Type B pancreatic cell (in vitro differentiated cells): ENCODE measurements at regions not wholly inside any gene's neighbourhood (a gene's known extent, or its start where the extent isn't known, plus 50 kb on each side); places are given as distances from the start of the nearest gene placed in this dataset.

Source experiments
- DNase-seq: peaks from one replicate; pipeline ENCODE4 v3.0.0; 2021; ENCODE audit warnings: mixed read lengths; ENCODE audit not compliant: unreplicated experiment; ENCODE audit errors: extremely low spot score
- H3K27ac Mint-ChIP-seq: 2 replicates; pipeline ENCODE4 v1.8.0; 2021; ENCODE audit warnings: mild to moderate bottlenecking, mixed read lengths
- H3K27me3 Mint-ChIP-seq: 2 replicates; pipeline ENCODE4 v1.8.0; 2021; ENCODE audit warnings: mixed read lengths
- H3K36me3 Mint-ChIP-seq: 2 replicates; pipeline ENCODE4 v1.8.0; 2021; ENCODE audit warnings: mixed read lengths
- H3K4me1 Mint-ChIP-seq: one replicate; pipeline ENCODE4 v1.8.0; 2021; ENCODE audit warnings: mixed read lengths; ENCODE audit not compliant: unreplicated experiment
- H3K4me3 Mint-ChIP-seq: 2 replicates; pipeline ENCODE4 v1.8.0; 2021; ENCODE audit warnings: mild to moderate bottlenecking, mixed read lengths
- H3K9me3 Mint-ChIP-seq: 2 replicates; pipeline ENCODE4 v1.8.0; 2021; ENCODE audit warnings: mixed read lengths
- TF ChIP-seq, protein P1 (sequence below): fragments of 200-600 bp; sonication (generic); conservative IDR thresholded peaks from 2 replicates; pipeline ENCODE4 v1.5.0; 2021; ENCODE audit warnings: antibody characterized with exemption, mild to moderate bottlenecking

DNA sequence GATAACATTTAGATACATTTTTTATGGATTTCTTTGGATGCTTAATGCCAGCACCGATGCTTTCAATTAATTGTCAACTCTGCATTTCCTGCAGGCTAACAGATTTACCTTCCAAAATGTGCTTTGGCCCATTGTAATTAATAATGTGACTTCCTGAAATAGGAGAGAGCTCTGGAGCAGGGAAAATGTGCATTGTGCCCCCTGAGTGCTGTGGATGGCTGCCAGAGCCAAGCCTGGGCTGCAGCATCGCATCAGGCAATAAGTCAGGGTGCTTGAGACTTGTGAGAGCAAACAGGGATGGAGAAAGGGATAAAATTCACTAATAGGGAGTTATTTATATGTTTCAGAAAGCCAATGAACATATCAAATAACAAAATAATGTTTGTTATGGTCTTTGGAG, 133.8 kb downstream of the MOBP start:
- Mint-ChIP-seq H3K27me3 (no peaks in the 10 kb centered on the region), H3K9me3 (no peaks in the 10 kb centered on the region), H3K4me3 (no peak overlapping the region)

DNA sequence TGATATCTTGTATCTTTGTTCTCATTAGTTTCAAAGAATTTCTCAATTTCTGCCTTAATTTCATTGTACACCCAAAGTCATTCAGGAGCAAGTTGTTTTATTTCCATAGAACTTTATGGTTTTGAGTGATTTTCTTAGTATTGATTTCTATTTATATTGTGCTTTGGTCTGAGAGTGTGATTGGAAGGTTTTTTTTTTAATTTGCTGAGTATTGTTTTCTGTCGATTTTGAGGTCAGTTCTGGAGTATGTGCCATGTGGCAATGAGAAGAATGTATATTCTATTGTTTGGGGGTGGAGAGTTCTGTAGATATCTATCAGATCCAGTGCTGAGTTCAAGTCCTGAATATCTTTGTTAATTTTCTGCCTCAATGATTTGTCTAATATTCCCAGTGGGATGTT, 138.4 kb downstream of the MOBP start:
- H3K9me3 Mint-ChIP-seq = no peaks in the 10 kb centered on the region
- no peaks in the 10 kb centered on the region for H3K4me1 Mint-ChIP-seq
- H3K4me3 Mint-ChIP-seq = no peak overlapping the region
- DNase-seq = no peak
- TF ChIP-seq, protein P1, sequence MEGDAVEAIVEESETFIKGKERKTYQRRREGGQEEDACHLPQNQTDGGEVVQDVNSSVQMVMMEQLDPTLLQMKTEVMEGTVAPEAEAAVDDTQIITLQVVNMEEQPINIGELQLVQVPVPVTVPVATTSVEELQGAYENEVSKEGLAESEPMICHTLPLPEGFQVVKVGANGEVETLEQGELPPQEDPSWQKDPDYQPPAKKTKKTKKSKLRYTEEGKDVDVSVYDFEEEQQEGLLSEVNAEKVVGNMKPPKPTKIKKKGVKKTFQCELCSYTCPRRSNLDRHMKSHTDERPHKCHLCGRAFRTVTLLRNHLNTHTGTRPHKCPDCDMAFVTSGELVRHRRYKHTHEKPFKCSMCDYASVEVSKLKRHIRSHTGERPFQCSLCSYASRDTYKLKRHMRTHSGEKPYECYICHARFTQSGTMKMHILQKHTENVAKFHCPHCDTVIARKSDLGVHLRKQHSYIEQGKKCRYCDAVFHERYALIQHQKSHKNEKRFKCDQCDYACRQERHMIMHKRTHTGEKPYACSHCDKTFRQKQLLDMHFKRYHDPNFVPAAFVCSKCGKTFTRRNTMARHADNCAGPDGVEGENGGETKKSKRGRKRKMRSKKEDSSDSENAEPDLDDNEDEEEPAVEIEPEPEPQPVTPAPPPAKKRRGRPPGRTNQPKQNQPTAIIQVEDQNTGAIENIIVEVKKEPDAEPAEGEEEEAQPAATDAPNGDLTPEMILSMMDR = no peak
- no peaks in the 10 kb centered on the region for H3K27me3 Mint-ChIP-seq
- H3K36me3 Mint-ChIP-seq = no peaks in the 10 kb centered on the region
- no peak overlapping the region for H3K27ac Mint-ChIP-seq

More for the DNA sequence above, 133.8 kb downstream of the MOBP start:
- Mint-ChIP-seq H3K4me1 (no peaks in the 10 kb centered on the region), H3K36me3 (no peaks in the 10 kb centered on the region), H3K27ac (no peak overlapping the region)
- TF ChIP-seq, protein P1 = no peak
- no peak for DNase-seq

DNA sequence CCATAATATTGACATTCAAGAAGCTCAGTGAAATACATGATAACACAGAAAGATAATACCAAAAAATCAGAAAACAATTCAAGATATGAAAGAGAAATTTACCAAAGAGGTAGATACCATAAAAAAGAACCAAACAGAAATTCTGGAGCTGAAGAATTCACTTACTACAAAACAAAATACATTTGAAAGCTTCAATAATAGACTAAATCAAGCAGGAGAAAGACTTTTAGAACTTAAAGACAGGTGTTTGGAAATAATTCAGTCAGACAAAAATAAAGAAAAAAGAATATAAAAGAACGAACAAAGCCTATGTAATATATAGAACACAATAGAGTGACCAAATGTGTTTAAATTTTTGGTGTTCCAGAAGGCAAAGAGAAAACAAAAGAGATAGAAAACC, 158.7 kb downstream of the MOBP start:
- no peak overlapping the region for H3K4me3 Mint-ChIP-seq
- DNase-seq = no peak
- H3K9me3 Mint-ChIP-seq = peaks cover 8% of the 10 kb centered on the region
- H3K27ac Mint-ChIP-seq = no peak overlapping the region
- H3K4me1 Mint-ChIP-seq = no peaks in the 10 kb centered on the region
- TF ChIP-seq, protein P1 = no peak
- H3K27me3 Mint-ChIP-seq = peaks cover 14% of the 10 kb centered on the region
- H3K36me3 Mint-ChIP-seq = no peaks in the 10 kb centered on the region

DNA sequence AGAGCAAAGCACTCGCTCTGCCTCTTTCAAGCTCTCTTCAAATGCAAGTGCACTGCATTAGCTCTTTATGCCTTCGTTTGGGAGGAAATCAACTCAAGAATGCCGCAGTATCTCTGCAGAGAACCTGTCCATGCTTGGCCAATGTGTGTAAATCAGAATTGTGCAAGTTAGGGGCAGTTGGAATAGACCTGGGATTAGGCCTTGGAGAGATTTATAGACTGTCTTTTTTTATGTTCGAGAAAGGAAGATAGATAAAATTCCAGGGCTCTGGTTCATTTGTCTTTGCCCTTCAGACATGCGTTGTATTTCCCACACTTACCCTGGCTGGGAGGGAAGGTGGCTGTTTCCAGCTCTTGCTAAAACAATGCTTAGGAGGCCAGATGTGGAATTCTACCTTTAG, 163.7 kb downstream of the MOBP start:
- Mint-ChIP-seq H3K27me3 (peaks cover 5% of the 10 kb centered on the region), H3K27ac (no peak overlapping the region), H3K9me3 (peaks cover 1% of the 10 kb centered on the region), H3K4me3 (no peak overlapping the region), H3K4me1 (no peaks in the 10 kb centered on the region), H3K36me3 (no peaks in the 10 kb centered on the region)
- no peak for DNase-seq
- TF ChIP-seq, protein P1 = no peak

DNA sequence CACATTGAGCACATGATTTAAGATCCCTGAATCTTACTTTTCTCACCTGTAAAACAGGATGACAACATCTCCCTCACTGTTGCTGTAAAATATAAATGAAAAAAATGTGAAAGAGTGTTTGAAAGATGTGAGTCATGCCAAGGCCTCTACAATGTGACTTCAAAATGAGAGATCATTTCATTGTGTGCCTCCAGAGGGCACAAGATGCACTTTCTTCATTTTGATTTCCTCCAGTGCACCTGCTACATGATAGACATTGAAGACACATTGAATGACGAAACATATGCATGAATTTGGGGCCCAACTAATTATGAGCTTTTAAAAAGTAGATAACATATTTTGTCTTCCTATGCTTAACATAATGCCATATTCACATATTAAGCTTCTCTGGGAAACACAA, 170.3 kb downstream of the MOBP start:
- peaks cover 14% of the 10 kb centered on the region for H3K27me3 Mint-ChIP-seq
- TF ChIP-seq, protein P1 = no peak
- H3K9me3 Mint-ChIP-seq = no peaks in the 10 kb centered on the region
- H3K36me3 Mint-ChIP-seq = no peaks in the 10 kb centered on the region
- no peak for DNase-seq
- H3K4me1 Mint-ChIP-seq = no peaks in the 10 kb centered on the region
- H3K27ac Mint-ChIP-seq = no peak overlapping the region
- H3K4me3 Mint-ChIP-seq = no peak overlapping the region

DNA sequence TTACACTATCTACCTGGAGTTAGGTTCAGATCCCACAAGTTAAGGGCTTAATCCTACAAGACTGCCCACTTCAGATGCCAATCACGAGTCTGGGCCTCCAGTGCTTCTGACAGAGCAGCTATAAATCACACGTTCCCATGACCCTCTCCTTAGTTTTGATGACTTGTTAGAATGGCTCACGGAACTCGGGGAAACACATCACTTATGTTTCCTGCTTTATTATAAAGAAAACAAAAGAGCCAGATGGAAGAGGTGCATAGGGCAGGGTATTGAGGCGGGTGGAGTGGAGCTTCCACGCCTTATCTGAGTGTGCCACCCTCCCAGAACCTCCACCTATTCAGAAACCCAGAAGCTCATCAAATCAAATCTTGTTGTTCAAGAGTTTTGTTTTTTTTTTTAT, 170.8 kb downstream of the MOBP start:
- Mint-ChIP-seq H3K4me3 (no peak overlapping the region), H3K4me1 (no peaks in the 10 kb centered on the region), H3K27ac (no peak overlapping the region), H3K36me3 (no peaks in the 10 kb centered on the region), H3K9me3 (no peaks in the 10 kb centered on the region), H3K27me3 (peaks cover 14% of the 10 kb centered on the region)
- TF ChIP-seq, protein P1 = no peak
- no peak for DNase-seq
